ENCODE measurements at regions not wholly inside any gene's neighbourhood (a gene's known extent, or its start where the extent isn't known, plus 50 kb on each side); places are given as distances from the start of the nearest gene placed in this dataset.

DNA sequence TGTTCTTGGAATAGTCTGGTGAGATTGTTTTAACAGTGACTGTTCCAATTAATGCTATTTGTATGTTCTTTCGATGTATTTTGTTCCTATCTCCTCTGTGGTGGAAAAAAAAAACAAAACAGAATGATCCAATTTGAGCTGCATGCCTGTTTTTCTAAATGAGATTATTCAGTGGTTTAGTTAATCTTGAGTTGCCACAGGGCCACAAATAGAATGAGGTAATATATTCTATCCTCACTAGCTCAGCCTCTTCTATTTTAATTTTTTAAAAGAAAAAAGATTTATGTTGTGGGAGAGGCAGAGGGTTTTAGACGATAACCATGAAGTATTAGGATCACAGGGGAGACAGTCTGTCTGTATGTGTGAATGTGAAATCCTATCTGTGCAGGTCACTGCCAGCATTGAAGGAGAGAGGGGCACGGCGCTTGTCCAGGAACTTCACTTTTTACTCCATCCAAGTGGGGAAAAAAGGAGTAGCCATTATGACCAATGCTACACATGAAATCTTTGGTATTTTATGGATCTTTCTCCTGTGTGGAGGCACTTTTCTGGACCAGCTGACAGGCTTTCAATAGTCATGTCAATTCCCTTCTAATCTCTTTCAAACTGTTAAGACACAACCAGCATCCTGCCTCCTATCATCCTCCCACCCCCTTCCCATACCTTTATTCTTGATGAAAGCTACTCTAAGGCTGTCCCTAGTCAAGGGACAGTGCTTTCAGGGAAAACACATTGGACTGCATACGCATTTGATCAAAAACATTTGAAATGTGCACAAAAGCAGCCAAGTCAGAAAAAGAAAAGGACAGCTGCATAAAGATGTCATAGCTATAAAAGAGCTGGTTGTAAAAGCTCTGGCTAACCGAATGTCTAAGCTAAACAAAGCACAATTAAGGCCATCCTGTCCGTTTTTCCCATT lies 1063.8 kb upstream of the INTU start:
- TF ChIP-seq POLR2A (IDR thresholded peaks at IDR 0.05; ENCODE audit: low read depth, low read length) = no peak
- TF ChIP-seq POLR2AphosphoS5 (IDR thresholded peaks at IDR 0.05; ENCODE audit: low read depth, low read length) = no peak
